ENCODE measurements at regions not wholly inside any gene's neighbourhood (a gene's known extent, or its start where the extent isn't known, plus 50 kb on each side); places are given as distances from the start of the nearest gene placed in this dataset.
"Not testable (repeated sequence)": the region's sequence is repeated elsewhere in the genome, so short reads cannot be mapped to it uniquely, and the experiment has no call there.

- DNase-seq, result no peak
Observed at GRCh38 chr5:104016646-104017045, 454.1 kb upstream of the NUDT12 start.

- DNase-seq, result no peak
Observed at GRCh38 chr5:104015765-104016164, 453.2 kb upstream of the NUDT12 start.

GRCh38 chr5:104002783-104003182 lies 440.2 kb upstream of the NUDT12 start:
- DNase-seq, result not testable (repeated sequence)

GRCh38 chr5:104001136-104001535 lies 438.5 kb upstream of the NUDT12 start:
- no peak for DNase-seq

GRCh38 chr5:103993031-103993430 lies 430.4 kb upstream of the NUDT12 start:
- no peak for DNase-seq

- DNase-seq, result no peak
Observed at GRCh38 chr5:103990064-103990463, 427.5 kb upstream of the NUDT12 start.

GRCh38 chr5:103981592-103981991 lies 419.0 kb upstream of the NUDT12 start:
- no peak for DNase-seq

GRCh38 chr5:103973669-103974068 lies 411.1 kb upstream of the NUDT12 start:
- peak; percentile 1 for DNase-seq

GRCh38 chr5:103966295-103966694 lies 403.7 kb upstream of the NUDT12 start:
- not testable (repeated sequence) for DNase-seq

- DNase-seq, result no peak
Observed at GRCh38 chr5:103962023-103962422, 399.4 kb upstream of the NUDT12 start.

- no peak for DNase-seq
Observed at GRCh38 chr5:103953601-103954382, 391.2 kb upstream of the NUDT12 start.

- DNase-seq, result no peak
Observed at GRCh38 chr5:103951776-103952175, 389.2 kb upstream of the NUDT12 start.

- DNase-seq, result no peak
Observed at GRCh38 chr5:103943230-103943629, 380.6 kb upstream of the NUDT12 start.

- DNase-seq, result no peak
Observed at GRCh38 chr5:103942587-103943186, 380.1 kb upstream of the NUDT12 start.

GRCh38 chr5:103941596-103941995 lies 379.0 kb upstream of the NUDT12 start:
- no peak for DNase-seq

- no peak for DNase-seq
Observed at GRCh38 chr5:103938146-103938695, 375.6 kb upstream of the NUDT12 start.

GRCh38 chr5:103929338-103930013 lies 366.9 kb upstream of the NUDT12 start:
- DNase-seq, result no peak

- DNase-seq, result no peak
Observed at GRCh38 chr5:103927739-103928138, 365.1 kb upstream of the NUDT12 start.

- no peak for DNase-seq
Observed at GRCh38 chr5:103923616-103924168, 361.1 kb upstream of the NUDT12 start.

- no peak for DNase-seq
Observed at GRCh38 chr5:103919506-103919905, 356.9 kb upstream of the NUDT12 start.

- DNase-seq, result no peak
Observed at GRCh38 chr5:103918668-103919367, 356.2 kb upstream of the NUDT12 start.

GRCh38 chr5:103915081-103915480 lies 352.5 kb upstream of the NUDT12 start:
- DNase-seq, result no peak

- DNase-seq, result no peak
Observed at GRCh38 chr5:103910786-103911185, 348.2 kb upstream of the NUDT12 start.
